SK-N-MC (cell line): ENCODE measurements at regions not wholly inside any gene's neighbourhood (a gene's known extent, or its start where the extent isn't known, plus 50 kb on each side); places are given as distances from the start of the nearest gene placed in this dataset.

ENCODE experiments used
- DNase-seq: peaks from one replicate; pipeline ENCODE4 v3.0.0-alpha.2; 2011; ENCODE audit warnings: low read depth, low spot score
- H3K27ac ChIP-seq: fragments of 200-600 bp; sonication (generic); 2 replicates; pipeline ENCODE4 v1.5.1; 2016; ENCODE audit warnings: mixed run types
- H3K36me3 ChIP-seq: fragments of 200-600 bp; sonication (generic); 2 replicates; pipeline ENCODE4 v1.6.1; 2017; ENCODE audit warnings: antibody characterized with exemption, low read length, mixed read lengths; ENCODE audit not compliant: insufficient read depth
- H3K4me3 ChIP-seq: fragments of 200-600 bp; sonication (generic); 2 replicates; pipeline ENCODE4 v1.5.1; 2016
- H3K9ac ChIP-seq: fragments of 200-600 bp; sonication (generic); 2 replicates; pipeline ENCODE4 v1.8.0; 2017; ENCODE audit warnings: mixed run types, mixed read lengths; ENCODE audit not compliant: insufficient read length
- H3K9me3 ChIP-seq: fragments of 200-600 bp; sonication (generic); 2 replicates; pipeline ENCODE4 v1.6.1; 2017; ENCODE audit warnings: low read depth, mild to moderate bottlenecking, antibody characterized with exemption, low read length, moderate library complexity, mixed read lengths
- EZH2 ChIP-seq: fragments of 200-600 bp; sonication (generic); IDR thresholded peaks from one replicate; pipeline ENCODE4 v1.6.1; 2017; ENCODE audit warnings: antibody characterized with exemption
- FOXP2 ChIP-seq: optimal IDR thresholded peaks from 2 replicates; pipeline ENCODE3; 2011; ENCODE audit warnings: mild to moderate bottlenecking, moderate library complexity; ENCODE audit not compliant: insufficient read depth; ENCODE audit errors: extremely low read length, control extremely low read depth
- POLR2AphosphoS5 ChIP-seq: IDR thresholded peaks from 2 replicates; pipeline ENCODE4 v1.6.1; 2012; ENCODE audit warnings: mild to moderate bottlenecking, low read depth, low read length, borderline replicate concordance

GRCh38 chr3:117532268-117532667, 822.7 kb downstream of the TUSC7 start:
- no peak overlapping the region for H3K27ac ChIP-seq
- no peaks in the 10 kb centered on the region for H3K36me3 ChIP-seq
- TF ChIP-seq EZH2 (no peak), POLR2AphosphoS5 (no peak), FOXP2 (no peak)
- DNase-seq = no peak
- H3K9me3 ChIP-seq = no peaks in the 10 kb centered on the region
- H3K9ac ChIP-seq = no peak overlapping the region
- H3K4me3 ChIP-seq = no peak overlapping the region

GRCh38 chr3:117534138-117534537, 824.6 kb downstream of the TUSC7 start:
- Histone ChIP-seq H3K4me3 (no peak overlapping the region), H3K9ac (no peak overlapping the region), H3K9me3 (no peaks in the 10 kb centered on the region), H3K36me3 (no peaks in the 10 kb centered on the region), H3K27ac (no peak overlapping the region)
- no peak for TF ChIP-seq EZH2
- TF ChIP-seq POLR2AphosphoS5 = no peak
- no peak for TF ChIP-seq FOXP2
- no peak for DNase-seq

GRCh38 chr3:117536006-117536405, 826.4 kb downstream of the TUSC7 start:
- no peak overlapping the region for H3K27ac ChIP-seq
- no peak for DNase-seq
- no peak overlapping the region for H3K4me3 ChIP-seq
- H3K9ac ChIP-seq = no peak overlapping the region
- no peaks in the 10 kb centered on the region for H3K36me3 ChIP-seq
- TF ChIP-seq FOXP2 = no peak
- TF ChIP-seq EZH2 = no peak
- no peak for TF ChIP-seq POLR2AphosphoS5
- H3K9me3 ChIP-seq = no peaks in the 10 kb centered on the region

GRCh38 chr3:117537949-117538348, 828.4 kb downstream of the TUSC7 start:
- Histone ChIP-seq H3K9ac (no peak overlapping the region), H3K4me3 (no peak overlapping the region), H3K9me3 (no peaks in the 10 kb centered on the region), H3K36me3 (no peaks in the 10 kb centered on the region), H3K27ac (no peak overlapping the region)
- no peak for DNase-seq
- TF ChIP-seq FOXP2 (no peak), EZH2 (no peak), POLR2AphosphoS5 (no peak)

- H3K27ac ChIP-seq = no peak overlapping the region
- no peaks in the 10 kb centered on the region for H3K9me3 ChIP-seq
- H3K9ac ChIP-seq = no peak overlapping the region
- H3K4me3 ChIP-seq = no peak overlapping the region
- H3K36me3 ChIP-seq = no peaks in the 10 kb centered on the region
- TF ChIP-seq FOXP2 (no peak), EZH2 (no peak), POLR2AphosphoS5 (no peak)
- no peak for DNase-seq
Observed at GRCh38 chr3:117539729-117540128, 830.1 kb downstream of the TUSC7 start.

GRCh38 chr3:117540597-117540996, 831.0 kb downstream of the TUSC7 start:
- Histone ChIP-seq H3K9ac (no peak overlapping the region), H3K27ac (no peak overlapping the region), H3K9me3 (no peaks in the 10 kb centered on the region), H3K4me3 (no peak overlapping the region), H3K36me3 (no peaks in the 10 kb centered on the region)
- DNase-seq = no peak
- TF ChIP-seq EZH2 = no peak
- no peak for TF ChIP-seq FOXP2
- TF ChIP-seq POLR2AphosphoS5 = no peak

GRCh38 chr3:117541721-117542120, 832.1 kb downstream of the TUSC7 start:
- Histone ChIP-seq H3K4me3 (no peak overlapping the region), H3K9ac (no peak overlapping the region), H3K9me3 (no peaks in the 10 kb centered on the region), H3K36me3 (no peaks in the 10 kb centered on the region), H3K27ac (no peak overlapping the region)
- DNase-seq = no peak
- no peak for TF ChIP-seq POLR2AphosphoS5
- no peak for TF ChIP-seq EZH2

- no peaks in the 10 kb centered on the region for H3K36me3 ChIP-seq
- H3K9me3 ChIP-seq = no peaks in the 10 kb centered on the region
- no peak overlapping the region for H3K4me3 ChIP-seq
- no peak overlapping the region for H3K27ac ChIP-seq
- no peak for TF ChIP-seq EZH2
- TF ChIP-seq POLR2AphosphoS5 = no peak
- no peak for TF ChIP-seq FOXP2
- DNase-seq = no peak
- H3K9ac ChIP-seq = no peak overlapping the region
Observed at GRCh38 chr3:117543521-117543920, 833.9 kb downstream of the TUSC7 start.

GRCh38 chr3:117545484-117545883, 835.9 kb downstream of the TUSC7 start:
- H3K9ac ChIP-seq = no peak overlapping the region
- H3K4me3 ChIP-seq = no peak overlapping the region
- DNase-seq = no peak
- H3K27ac ChIP-seq = no peak overlapping the region
- TF ChIP-seq POLR2AphosphoS5 = no peak
- TF ChIP-seq EZH2 = no peak
- H3K9me3 ChIP-seq = no peaks in the 10 kb centered on the region
- no peaks in the 10 kb centered on the region for H3K36me3 ChIP-seq

GRCh38 chr3:117547956-117548550, 838.5 kb downstream of the TUSC7 start:
- Histone ChIP-seq H3K36me3 (no peaks in the 10 kb centered on the region), H3K9me3 (no peaks in the 10 kb centered on the region), H3K4me3 (no peak overlapping the region), H3K9ac (no peak overlapping the region), H3K27ac (no peak overlapping the region)
- DNase-seq = no peak
- TF ChIP-seq EZH2 (no peak), FOXP2 (no peak), POLR2AphosphoS5 (no peak)
